ENCODE measurements at regions not wholly inside any gene's neighbourhood (a gene's known extent, or its start where the extent isn't known, plus 50 kb on each side); places are given as distances from the start of the nearest gene placed in this dataset.

- no peak for DNase-seq
Measured at GRCh38 chr2:83596592-83597282, 862.3 kb downstream of the SUCLG1 start.

- DNase-seq, result no peak
Measured at GRCh38 chr2:83595926-83596325, 863.2 kb downstream of the SUCLG1 start.

DNA sequence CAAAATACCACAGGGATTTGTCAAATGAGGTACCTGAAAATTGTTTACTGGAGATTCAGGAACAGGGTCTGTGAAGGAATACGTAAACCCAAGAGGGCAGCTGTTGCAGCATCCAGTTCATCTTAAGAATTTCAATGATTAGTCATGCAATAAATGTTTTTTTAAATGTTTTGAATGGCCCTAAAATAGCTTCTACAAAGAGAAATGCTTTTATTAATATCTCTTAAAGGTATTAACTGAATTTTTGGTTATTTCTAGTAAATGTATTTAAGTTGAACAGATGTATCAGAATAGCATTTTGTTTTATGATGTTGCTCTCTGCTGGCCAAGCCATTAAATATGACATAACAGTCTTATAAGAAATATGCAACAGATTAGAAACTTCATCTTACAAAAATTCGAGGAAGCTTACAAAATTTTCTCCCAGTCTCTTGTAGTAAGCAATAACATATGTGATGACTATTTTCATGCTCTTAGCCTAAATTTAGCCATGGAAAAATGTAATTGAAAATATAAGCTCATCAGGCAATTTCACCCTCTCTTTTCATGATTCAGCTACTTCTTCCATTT, 863.9 kb downstream of the SUCLG1 start:
- no peak for DNase-seq

DNA sequence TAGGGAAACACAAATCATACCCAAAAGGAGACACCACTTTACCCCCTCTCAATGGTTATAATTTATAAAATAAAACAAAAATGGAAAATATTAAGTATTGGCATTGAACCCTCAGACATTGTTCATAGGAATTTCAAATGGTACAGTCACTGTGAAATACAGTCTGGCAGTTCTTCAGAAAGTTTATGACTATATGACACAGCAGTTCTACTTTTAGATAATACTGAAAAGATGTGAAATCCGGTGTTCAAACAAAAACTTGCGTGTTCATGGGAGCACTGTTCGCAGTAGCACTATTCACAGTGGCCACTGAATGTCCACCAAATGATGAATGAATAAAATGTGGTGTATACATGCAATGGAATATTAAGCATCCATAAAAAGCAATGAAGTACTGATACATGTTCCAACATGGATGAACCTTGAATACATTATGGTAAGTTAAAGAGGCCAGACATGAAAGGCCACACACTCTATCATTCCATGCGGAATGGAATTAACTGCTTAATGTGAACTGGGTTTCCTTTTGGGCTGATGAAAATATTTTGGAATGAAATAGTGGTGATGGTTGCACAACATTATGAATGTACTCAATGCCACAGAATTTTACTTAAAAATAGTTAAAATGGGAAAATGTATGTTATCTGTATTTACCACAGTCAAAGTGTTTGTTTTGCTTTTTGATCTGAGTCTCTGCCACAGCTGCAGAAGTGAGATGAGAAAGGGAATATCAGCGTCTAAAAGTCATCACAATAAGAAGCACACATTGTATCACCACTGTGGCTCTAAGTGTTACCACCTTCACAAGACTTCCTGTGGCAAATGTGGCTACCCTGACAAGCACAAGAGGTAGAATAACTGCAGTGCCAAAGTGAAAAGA, 864.6 kb downstream of the SUCLG1 start:
- DNase-seq, result no peak

GRCh38 chr2:83587309-83587708, 871.8 kb downstream of the SUCLG1 start:
- no peak for DNase-seq

GRCh38 chr2:83585250-83585649, 873.8 kb downstream of the SUCLG1 start:
- DNase-seq, result no peak

DNA sequence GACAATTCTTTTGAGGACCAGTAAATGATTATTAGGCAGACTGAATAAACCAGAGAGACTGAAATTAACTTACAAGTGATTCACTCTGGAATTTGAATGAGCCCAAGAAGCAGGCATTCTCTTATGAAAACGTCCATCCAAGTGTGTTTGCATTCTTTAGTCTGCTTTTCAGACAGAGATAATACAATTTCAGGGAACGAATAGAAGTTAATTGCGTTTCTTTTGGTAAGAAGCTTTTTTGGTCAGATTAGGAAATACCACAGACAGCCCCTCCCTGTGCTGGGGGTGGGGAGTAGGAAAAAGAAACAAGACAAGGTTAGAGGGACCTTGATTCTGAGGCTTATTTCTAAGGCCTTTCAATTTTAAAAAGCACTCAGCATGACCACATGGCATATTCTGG, 874.4 kb downstream of the SUCLG1 start:
- no peak for DNase-seq

DNA sequence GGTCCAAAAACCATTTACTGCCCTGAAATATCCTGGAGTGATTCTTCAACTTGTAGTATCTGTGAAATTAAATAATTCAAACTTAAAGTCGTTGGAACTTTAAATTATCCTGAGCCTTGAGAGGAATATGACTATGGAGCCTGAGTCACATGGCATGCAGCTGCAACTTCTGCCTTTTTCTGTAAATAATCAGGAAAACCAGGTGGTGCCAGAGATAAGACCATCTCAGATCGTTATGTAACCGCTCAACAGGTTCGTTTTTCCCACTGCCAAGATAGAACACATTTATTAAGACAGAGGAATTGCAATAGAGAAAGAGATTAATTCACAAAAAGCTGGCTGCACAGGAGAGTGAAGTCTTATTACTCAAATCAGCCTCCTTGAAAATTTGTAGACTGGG, 876.5 kb downstream of the SUCLG1 start:
- no peak for DNase-seq

DNA sequence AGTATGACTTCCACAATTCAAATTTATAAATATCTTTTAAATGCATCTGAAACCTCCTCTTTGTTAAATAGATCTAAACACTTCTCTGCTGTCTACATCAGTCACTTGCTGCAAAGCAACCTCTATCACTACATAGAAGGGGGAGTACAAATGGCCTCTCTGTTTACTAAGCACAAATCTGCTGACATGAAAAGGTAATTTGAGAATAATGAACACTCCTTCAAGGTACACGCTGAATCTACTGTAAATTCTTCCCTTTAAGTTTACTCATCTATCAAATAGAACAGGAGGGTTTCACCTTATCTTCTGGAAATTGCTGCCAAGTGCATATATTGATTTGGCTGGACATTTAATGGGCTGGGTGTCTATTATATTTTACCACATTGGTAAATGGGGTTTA, 879.6 kb downstream of the SUCLG1 start:
- no peak for DNase-seq

- DNase-seq, result no peak
Measured at GRCh38 chr2:83578405-83578804, 880.7 kb downstream of the SUCLG1 start.

GRCh38 chr2:83574614-83575013, 884.5 kb downstream of the SUCLG1 start:
- DNase-seq, result no peak

DNA sequence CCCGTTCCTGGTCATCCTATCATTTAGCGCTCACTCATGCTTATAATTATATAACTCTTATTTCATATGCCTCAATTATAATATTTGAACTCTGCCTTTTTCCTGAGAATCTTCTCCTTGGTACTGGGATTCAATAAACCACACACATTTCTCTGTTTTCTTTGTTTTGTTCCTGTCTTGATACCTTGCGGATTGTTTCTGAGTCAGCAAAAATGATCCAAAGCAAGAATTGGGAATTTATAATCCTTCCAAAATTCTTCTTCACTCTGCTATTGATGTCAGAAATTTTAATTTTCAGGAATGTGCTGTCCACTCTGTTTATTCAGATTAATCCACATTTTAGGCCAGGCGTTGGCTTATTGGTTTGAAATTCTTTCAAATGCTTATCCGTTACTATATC, 886.0 kb downstream of the SUCLG1 start:
- DNase-seq, result no peak

DNA sequence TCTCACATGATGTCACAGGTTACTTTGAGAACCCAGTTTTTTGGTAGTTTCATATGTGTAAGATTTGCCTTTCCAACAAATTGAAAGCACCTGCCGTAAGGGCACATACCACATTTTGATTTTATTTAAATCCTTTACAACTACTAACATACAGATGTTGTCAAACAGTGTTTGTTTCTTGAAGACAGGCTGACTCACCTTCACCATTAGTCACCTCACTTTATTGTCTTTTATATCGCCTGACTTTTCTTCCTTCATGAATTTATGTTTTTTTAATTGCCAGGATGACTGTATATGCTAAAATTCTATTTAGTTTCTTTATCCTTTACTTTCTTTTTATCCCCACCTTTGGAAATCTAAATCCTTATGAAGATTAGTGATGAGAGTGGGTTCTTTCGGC, 886.7 kb downstream of the SUCLG1 start:
- no peak for DNase-seq

DNA sequence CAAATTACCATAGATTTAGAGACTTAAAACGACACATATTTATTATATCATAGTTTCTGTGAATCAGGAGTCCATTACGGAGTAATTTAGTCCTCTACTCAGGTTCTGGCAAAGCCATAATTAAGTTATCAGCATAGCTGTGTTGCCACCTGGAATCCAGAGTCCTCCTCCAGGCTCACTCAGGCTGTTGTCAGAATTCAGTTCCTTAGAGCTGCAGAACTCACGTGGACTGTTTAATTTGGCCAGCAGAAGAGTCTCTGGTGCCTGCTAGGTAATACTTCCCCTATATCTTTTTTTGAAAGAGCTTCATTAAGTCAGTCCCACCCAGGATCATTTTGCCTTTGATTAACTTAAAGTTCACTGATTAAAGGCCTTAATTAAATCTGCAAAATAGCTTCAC, 891.5 kb downstream of the SUCLG1 start:
- DNase-seq, result no peak

DNA sequence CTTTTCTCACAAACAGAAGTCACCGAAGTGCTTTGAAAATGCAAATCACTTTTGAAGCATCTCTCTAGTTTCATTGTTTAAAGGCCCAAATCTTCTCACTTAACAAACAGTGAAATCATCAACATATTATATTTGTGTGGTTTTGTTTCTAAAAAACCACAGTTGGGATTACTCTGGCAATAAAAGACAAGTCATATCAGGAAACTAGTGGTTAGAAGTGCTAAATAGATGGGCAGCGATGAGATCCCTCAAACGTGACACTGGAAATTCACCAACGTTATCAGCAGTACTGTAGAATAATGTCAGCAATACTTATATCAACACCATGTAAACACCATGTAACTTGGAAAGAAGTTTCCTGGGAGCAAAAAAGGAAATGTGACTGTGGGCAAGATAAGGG, 893.5 kb downstream of the SUCLG1 start:
- DNase-seq, result no peak

- DNase-seq, result no peak
Measured at GRCh38 chr2:83565181-83565580, 893.9 kb downstream of the SUCLG1 start.

DNA sequence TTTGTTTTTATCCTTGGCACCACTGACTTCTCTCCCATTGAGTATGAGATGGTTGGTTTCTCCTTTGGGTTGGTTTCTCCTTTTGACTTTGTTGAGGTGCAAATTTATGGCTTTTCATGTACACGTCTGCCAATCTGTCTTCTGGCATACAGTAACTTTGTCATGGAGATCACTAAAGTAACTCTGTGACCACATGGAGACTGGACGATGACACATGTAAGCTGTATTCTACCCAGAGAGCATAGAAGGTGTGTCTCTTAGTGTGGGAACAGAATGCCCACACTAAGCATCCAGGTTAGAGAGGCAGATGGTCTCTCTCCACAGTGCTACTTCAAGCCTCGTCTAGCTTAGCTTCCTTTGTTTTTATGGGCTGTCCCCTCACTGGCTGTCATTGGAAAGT, 897.5 kb downstream of the SUCLG1 start:
- DNase-seq, result no peak

DNA sequence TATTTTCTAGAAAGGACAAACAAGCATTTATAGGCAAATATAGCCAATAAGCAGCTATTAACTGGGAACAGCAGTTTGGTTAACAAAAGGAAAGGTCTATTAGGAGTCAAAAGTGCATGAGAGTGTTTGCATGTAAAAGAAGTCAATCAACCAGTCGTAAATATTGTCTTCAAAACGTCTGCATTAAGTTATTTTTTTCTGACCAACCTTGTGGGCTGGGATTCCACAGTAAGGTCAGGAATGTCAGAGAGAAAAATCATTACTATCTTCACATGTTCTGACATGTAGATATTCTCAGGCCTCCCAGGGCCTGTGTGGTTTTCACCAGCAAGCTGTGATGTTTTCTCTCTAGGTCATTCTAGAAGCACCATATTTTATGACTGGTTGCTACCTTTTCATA, 922.5 kb downstream of the SUCLG1 start:
- no peak for DNase-seq

DNA sequence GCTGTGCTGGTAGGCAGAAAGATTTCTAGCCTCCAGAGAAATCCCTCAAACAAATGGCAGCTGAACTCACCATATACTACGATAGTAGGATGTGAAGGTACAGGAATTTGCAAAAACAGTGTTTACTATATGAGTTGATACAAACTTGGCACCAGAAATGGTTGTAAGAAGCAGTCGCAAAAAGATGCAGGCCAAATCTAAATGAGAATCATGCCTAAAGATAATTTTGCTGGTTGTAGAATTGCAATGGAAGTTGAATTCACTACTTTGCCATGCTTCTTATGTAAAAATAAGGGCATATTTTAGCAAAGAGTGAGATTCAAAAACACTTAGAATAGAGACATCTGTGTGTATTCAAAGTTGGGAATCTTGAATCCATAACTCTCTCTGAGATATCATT, 924.7 kb downstream of the SUCLG1 start:
- no peak for DNase-seq

DNA sequence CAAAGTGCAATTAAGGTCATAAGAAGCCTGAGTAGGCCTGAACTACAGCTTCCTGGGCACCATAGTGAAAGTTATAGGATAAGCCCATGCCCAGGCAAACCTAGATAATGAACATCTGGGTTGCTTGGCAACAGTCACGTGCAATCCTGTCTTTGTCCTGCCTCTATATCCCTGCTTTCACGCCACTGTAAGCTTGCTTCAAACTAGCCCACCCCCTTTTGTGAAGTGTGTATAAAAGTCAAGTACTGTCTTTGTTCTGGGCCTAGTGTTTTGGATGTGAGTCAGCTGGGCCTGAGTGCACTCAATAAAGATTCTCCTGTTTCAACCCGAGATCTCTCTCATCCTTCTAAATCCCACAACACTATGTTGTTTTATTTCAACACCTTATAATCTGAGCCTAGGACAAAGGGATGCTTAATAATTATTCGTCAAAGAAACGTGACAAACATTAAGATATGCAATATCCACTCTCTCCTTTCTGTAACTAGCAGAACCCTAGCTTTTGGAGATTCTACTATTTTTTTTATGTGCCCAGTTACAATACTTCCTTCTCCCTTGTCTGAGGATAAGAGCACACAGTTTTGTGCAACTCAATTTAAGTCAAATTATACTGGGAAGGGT, 927.8 kb downstream of the SUCLG1 start:
- DNase-seq, result no peak

DNA sequence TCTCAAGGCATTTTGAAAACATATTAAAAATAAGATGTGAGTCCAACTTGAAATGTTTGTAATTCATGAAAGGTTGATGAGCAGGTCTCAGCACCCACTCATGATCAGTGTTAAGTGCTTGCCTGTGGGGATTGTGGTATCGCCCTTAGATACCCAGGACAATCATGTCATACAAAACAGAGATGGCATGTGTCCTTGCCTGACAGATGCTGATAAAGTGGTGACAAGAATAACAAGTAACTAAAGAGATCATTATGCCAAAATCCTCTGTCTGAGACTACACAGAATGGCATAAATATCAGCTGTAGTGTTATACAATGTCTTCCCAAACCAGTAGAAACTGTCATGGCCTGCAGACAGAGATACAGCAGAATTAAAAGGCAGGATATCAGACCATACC, 930.3 kb downstream of the SUCLG1 start:
- DNase-seq, result no peak

GRCh38 chr2:83522891-83523493, 936.1 kb downstream of the SUCLG1 start:
- no peak for DNase-seq

DNA sequence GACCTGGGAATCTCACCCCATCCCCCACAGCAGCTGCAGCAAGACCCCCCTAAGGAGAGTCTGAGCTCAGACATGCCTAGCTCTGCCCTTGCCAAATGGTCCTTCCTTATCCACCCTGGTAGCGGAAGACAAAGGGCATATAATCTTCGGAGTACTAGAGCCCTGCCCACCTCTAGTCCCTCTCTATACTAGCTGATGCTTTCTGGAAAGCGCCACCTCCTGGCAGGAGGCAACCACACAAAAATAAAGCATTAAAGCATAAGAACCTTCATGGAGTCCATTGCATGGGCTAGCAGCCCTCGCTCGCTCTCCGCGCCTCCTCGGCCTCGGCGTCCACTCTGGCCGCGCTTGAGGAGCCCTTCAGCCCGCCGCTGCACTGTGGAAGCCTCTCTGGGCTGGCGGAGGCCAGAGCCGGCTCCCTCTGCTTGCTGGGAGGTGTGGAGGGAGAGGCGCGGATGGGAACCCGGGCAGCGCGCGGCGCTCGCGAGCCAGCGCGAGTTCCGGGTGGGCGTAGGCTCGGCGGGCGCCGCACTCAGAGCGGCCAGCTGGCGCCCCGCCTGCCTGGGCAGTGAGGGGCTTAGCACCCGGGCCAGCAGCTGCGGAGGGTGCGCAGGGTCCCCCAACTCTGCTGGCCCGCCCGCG, 941.2 kb downstream of the SUCLG1 start:
- no peak for DNase-seq
